GM12878 (cell line): ENCODE measurements at regions not wholly inside any gene's neighbourhood (a gene's known extent, or its start where the extent isn't known, plus 50 kb on each side); places are given as distances from the start of the nearest gene placed in this dataset.

Experiments used
- ATAC-seq: fragments of 200-7000 bp; cut with Tn5 transposase; 3 replicates; pipeline ENCODE4 v1.9.1; 2020; ENCODE audit warnings: mild to moderate bottlenecking, moderate library complexity
- BruUV-seq: library from RNA; stranded (reverse); fragments of 400-500 nt; replicated peaks from 2 replicates; lab custom pipeline; 2021; lab: Mats Ljungman, UMichigan
- CTCF ChIA-PET: fragments of 300-600 bp; sonication (Branson Sonifier 250); formaldehyde crosslinking; extraction: SDS; loops from one replicate; lab custom pipeline; 2021; ENCODE audit warnings: inconsistent platforms; lab: Yijun Ruan, JAX
- POLR2A ChIA-PET: fragments of 350-600 bp; formaldehyde crosslinking; extraction: SDS; loops from one replicate; lab custom pipeline; 2021; ENCODE audit warnings: inconsistent platforms; lab: Charles Lee
- RAD21 ChIA-PET: fragments of 300-600 bp; sonication (Branson Sonifier 250); formaldehyde crosslinking; loops from one replicate; lab custom pipeline; 2023; ENCODE audit warnings: antibody characterized with exemption; ENCODE audit not compliant: unreplicated experiment; lab: Charles Lee
- SMC1A ChIA-PET: fragments of 300-600 bp; sonication (Branson Sonifier 250); formaldehyde crosslinking; loops from one replicate; lab custom pipeline; 2023; ENCODE audit not compliant: unreplicated experiment, uncharacterized antibody; lab: Charles Lee
- DNase-seq: peaks from one replicate; pipeline ENCODE4 v3.0.0-alpha.2; 2011; ENCODE audit warnings: low read depth, low spot score
- FAIRE-seq: peaks from 3 replicates; lab custom pipeline; 2011; peaks lifted over from hg19 to GRCh38; lab: Jason Lieb, UNC
- H2AFZ ChIP-seq: 2 replicates; pipeline ENCODE4 v1.6.0; 2011; ENCODE audit warnings: low read depth, low read length, control low read depth; ENCODE audit not compliant: control insufficient read depth
- H3K27ac ChIP-seq: 2 replicates; pipeline ENCODE4 v1.5.1; 2011; ENCODE audit warnings: control low read depth; ENCODE audit not compliant: control insufficient read depth, insufficient read depth
- H3K27me3 ChIP-seq, 2 experiments: replicated peaks in 1 of 2; 2 replicates each; pipeline versions ENCODE4 v1.6.0 to v1.6.1; 2011; ENCODE audit warnings: low read length in 1 of 2; ENCODE audit not compliant: control insufficient read depth in 2 of 2, insufficient read depth in 2 of 2
- H3K36me3 ChIP-seq, 2 experiments: 2 replicates each; pipeline ENCODE4 v1.5.1; 2011; ENCODE audit warnings: low read length in 1 of 2; ENCODE audit not compliant: control insufficient read depth in 2 of 2, insufficient read depth in 2 of 2
- H3K4me1 ChIP-seq: 2 replicates; pipeline ENCODE4 v1.6.1; 2011; ENCODE audit warnings: mild to moderate bottlenecking, low read length, moderate library complexity, mixed read lengths; ENCODE audit not compliant: control insufficient read depth, insufficient read depth
- H3K4me2 ChIP-seq: 2 replicates; pipeline ENCODE4 v1.6.0; 2011; ENCODE audit warnings: control low read depth; ENCODE audit not compliant: control insufficient read depth, insufficient read depth
- H3K4me3 ChIP-seq: fragments of 200-600 bp; sonication (generic); 2 replicates; pipeline ENCODE4 v1.5.1; 2016
- H3K79me2 ChIP-seq: 2 replicates; pipeline ENCODE4 v1.6.0; 2011; ENCODE audit warnings: low read length; ENCODE audit not compliant: control insufficient read depth, insufficient read depth
- H3K9ac ChIP-seq: 2 replicates; pipeline ENCODE4 v1.8.0; 2011; ENCODE audit warnings: low read length, control low read depth, mixed read lengths; ENCODE audit not compliant: control insufficient read depth, insufficient read depth
- H3K9me3 ChIP-seq: replicated peaks from 3 replicates; pipeline ENCODE4 v1.5.1; 2011; ENCODE audit warnings: mild to moderate bottlenecking, low read length; ENCODE audit not compliant: control insufficient read depth, insufficient read depth
- H4K20me1 ChIP-seq: 2 replicates; pipeline ENCODE4 v1.6.0; 2011; ENCODE audit not compliant: control insufficient read depth, insufficient read depth
- BHLHE40 ChIP-seq, 2 experiments: fragments of 450-650 bp in 1 of 2; IDR thresholded peaks; 2 replicates each; pipeline ENCODE4 v1.6.1; 2011 to 2017; ENCODE audit warnings: low read depth in 2 of 2, borderline replicate concordance in 1 of 2, improper control_type of control experiment in 1 of 2, low read length in 1 of 2, mild to moderate bottlenecking in 1 of 2
- IRF4 ChIP-seq: IDR thresholded peaks from 2 replicates; pipeline ENCODE4 v1.6.1; 2011; ENCODE audit warnings: low read depth, low read length
- MLLT1 ChIP-seq: fragments of 450-650 bp; IDR thresholded peaks from 2 replicates; pipeline ENCODE4 v1.6.1; 2016; ENCODE audit warnings: mild to moderate bottlenecking
- NBN ChIP-seq: fragments of 450-650 bp; IDR thresholded peaks from 2 replicates; pipeline ENCODE4 v1.6.1; 2016
- NFYA ChIP-seq: IDR thresholded peaks from 2 replicates; pipeline ENCODE4 v1.6.1; 2011; ENCODE audit warnings: low read depth, mild to moderate bottlenecking, low read length, improper control_type of control experiment, borderline replicate concordance
- PBX3 ChIP-seq: IDR thresholded peaks from 2 replicates; pipeline ENCODE4 v1.6.1; 2011; ENCODE audit warnings: mild to moderate bottlenecking, low read depth, low read length, moderate library complexity; ENCODE audit not compliant: insufficient replicate concordance
- POLR2AphosphoS5 ChIP-seq: IDR thresholded peaks from 2 replicates; pipeline ENCODE4 v1.6.1; 2011; ENCODE audit warnings: mild to moderate bottlenecking, low read length, inconsistent platforms
- RELA ChIP-seq: fragments of 450-650 bp; IDR thresholded peaks from 2 replicates; pipeline ENCODE4 v1.8.0; 2014; ENCODE audit warnings: borderline replicate concordance; ENCODE audit not compliant: partially characterized antibody
- SMAD5 ChIP-seq: IDR thresholded peaks from 2 replicates; pipeline ENCODE4 v1.6.1; 2016; ENCODE audit warnings: antibody characterized with exemption, low read depth
- SUPT20H ChIP-seq: IDR thresholded peaks from 2 replicates; pipeline ENCODE4 v1.6.1; 2011; ENCODE audit warnings: low read depth, mild to moderate bottlenecking, low read length, moderate library complexity, borderline replicate concordance; ENCODE audit not compliant: control insufficient read depth
- ZNF207 ChIP-seq: fragments of 450-650 bp; IDR thresholded peaks from 2 replicates; pipeline ENCODE4 v1.6.1; 2014; ENCODE audit warnings: antibody characterized with exemption, mild to moderate bottlenecking, borderline replicate concordance
- WGBS: methylation state at CpG from one replicate; pipeline ENCODE4 v1.1.6; 2016; ENCODE audit warnings: low lambda C conversion rate; ENCODE audit not compliant: insufficient replicate concordance, insufficient coverage; ENCODE audit errors: missing lambda C conversion rate; 5-methylcytosine and 5-hydroxymethylcytosine counted together
- in situ Hi-C: fragments of 300-500 bp; cut with MboI; formaldehyde crosslinking; loops from 9 replicates; pipeline ENCODE4 v1.14.3; 2018; ENCODE audit warnings: mixed read lengths
- intact Hi-C: fragments of 100-400 bp; cut with micrococcal nuclease; formaldehyde crosslinking; loops from one replicate; pipeline ENCODE4 v1.14.2; 2022; ENCODE audit not compliant: unreplicated experiment
- TF ChIP-seq, protein P1 (sequence below): IDR thresholded peaks from 2 replicates; pipeline ENCODE4 v1.6.1; 2012; ENCODE audit warnings: low read length, inconsistent platforms
- TF ChIP-seq, protein P2 (sequence below): IDR thresholded peaks from 2 replicates; pipeline ENCODE4 v1.6.1; 2012; ENCODE audit warnings: improper control_type of control experiment, low read depth, low read length; ENCODE audit not compliant: insufficient replicate concordance

GRCh38 chr11:28793282-28793738, 685.1 kb downstream of the METTL15 start:
- Histone ChIP-seq H3K27me3 (no peaks in the 10 kb centered on the region), H3K27ac (no peak overlapping the region), H3K4me3 (no peak overlapping the region), H2AFZ (no peak overlapping the region), H3K9me3 (no peaks in the 10 kb centered on the region), H3K36me3 (no peaks in the 10 kb centered on the region), H3K79me2 (no peaks in the 10 kb centered on the region), H3K9ac (no peak overlapping the region), H3K4me1 (no peaks in the 10 kb centered on the region), H3K4me2 (no peak overlapping the region), H4K20me1 (no peaks in the 10 kb centered on the region)
- in situ Hi-C loops (no loop called here), intact Hi-C loops (no loop called here)
- no peak for ATAC-seq
- CTCF ChIA-PET, result no interaction called here
- RAD21 ChIA-PET, result no interaction called here
- no peak for FAIRE-seq
- no TSS peak for BruUV-seq
- POLR2A ChIA-PET, result no interaction called here
- SMC1A ChIA-PET, result no interaction called here
- WGBS, result 50% methylated on average over 8 of the region's 8 CpGs
- DNase-seq, result no peak
- TF ChIP-seq IRF4 (no peak), NBN (no peak), RELA (no peak), NFYA (no peak), ZNF207 (no peak), PBX3 (no peak), SMAD5 (no peak), POLR2AphosphoS5 (no peak), MLLT1 (no peak), BHLHE40 (IDR thresholded peaks at IDR 0.05; ENCODE audit: borderline replicate concordance in 1 of 2, low read depth in 2 of 2, low read length in 1 of 2) (no peak), SUPT20H (no peak)
- TF ChIP-seq, protein P1, sequence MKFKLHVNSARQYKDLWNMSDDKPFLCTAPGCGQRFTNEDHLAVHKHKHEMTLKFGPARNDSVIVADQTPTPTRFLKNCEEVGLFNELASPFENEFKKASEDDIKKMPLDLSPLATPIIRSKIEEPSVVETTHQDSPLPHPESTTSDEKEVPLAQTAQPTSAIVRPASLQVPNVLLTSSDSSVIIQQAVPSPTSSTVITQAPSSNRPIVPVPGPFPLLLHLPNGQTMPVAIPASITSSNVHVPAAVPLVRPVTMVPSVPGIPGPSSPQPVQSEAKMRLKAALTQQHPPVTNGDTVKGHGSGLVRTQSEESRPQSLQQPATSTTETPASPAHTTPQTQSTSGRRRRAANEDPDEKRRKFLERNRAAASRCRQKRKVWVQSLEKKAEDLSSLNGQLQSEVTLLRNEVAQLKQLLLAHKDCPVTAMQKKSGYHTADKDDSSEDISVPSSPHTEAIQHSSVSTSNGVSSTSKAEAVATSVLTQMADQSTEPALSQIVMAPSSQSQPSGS, result no peak
- TF ChIP-seq, protein P2, sequence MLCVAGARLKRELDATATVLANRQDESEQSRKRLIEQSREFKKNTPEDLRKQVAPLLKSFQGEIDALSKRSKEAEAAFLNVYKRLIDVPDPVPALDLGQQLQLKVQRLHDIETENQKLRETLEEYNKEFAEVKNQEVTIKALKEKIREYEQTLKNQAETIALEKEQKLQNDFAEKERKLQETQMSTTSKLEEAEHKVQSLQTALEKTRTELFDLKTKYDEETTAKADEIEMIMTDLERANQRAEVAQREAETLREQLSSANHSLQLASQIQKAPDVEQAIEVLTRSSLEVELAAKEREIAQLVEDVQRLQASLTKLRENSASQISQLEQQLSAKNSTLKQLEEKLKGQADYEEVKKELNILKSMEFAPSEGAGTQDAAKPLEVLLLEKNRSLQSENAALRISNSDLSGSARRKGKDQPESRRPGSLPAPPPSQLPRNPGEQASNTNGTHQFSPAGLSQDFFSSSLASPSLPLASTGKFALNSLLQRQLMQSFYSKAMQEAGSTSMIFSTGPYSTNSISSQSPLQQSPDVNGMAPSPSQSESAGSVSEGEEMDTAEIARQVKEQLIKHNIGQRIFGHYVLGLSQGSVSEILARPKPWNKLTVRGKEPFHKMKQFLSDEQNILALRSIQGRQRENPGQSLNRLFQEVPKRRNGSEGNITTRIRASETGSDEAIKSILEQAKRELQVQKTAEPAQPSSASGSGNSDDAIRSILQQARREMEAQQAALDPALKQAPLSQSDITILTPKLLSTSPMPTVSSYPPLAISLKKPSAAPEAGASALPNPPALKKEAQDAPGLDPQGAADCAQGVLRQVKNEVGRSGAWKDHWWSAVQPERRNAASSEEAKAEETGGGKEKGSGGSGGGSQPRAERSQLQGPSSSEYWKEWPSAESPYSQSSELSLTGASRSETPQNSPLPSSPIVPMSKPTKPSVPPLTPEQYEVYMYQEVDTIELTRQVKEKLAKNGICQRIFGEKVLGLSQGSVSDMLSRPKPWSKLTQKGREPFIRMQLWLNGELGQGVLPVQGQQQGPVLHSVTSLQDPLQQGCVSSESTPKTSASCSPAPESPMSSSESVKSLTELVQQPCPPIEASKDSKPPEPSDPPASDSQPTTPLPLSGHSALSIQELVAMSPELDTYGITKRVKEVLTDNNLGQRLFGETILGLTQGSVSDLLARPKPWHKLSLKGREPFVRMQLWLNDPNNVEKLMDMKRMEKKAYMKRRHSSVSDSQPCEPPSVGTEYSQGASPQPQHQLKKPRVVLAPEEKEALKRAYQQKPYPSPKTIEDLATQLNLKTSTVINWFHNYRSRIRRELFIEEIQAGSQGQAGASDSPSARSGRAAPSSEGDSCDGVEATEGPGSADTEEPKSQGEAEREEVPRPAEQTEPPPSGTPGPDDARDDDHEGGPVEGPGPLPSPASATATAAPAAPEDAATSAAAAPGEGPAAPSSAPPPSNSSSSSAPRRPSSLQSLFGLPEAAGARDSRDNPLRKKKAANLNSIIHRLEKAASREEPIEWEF, result no peak
